Activated CD8-positive, alpha-beta T cell treated with anti-CD3 and anti-CD28 coated beads for 36 hours (primary cell): ENCODE measurements at regions not wholly inside any gene's neighbourhood (a gene's known extent, or its start where the extent isn't known, plus 50 kb on each side); places are given as distances from the start of the nearest gene placed in this dataset.

Experiments used
- ATAC-seq: fragments of 200-7000 bp; cut with Tn5 transposase; one replicate; pipeline ENCODE4 v1.10.0; 2021; ENCODE audit warnings: mild to moderate bottlenecking, moderate library complexity
- CTCF ChIA-PET: fragments of 350-600 bp; sonication (Branson Sonifier 250); formaldehyde crosslinking; loops from one replicate; lab custom pipeline; 2021; ENCODE audit warnings: antibody characterized with exemption; lab: Charles Lee
- POLR2A ChIA-PET: fragments of 350-600 bp; sonication (Branson Sonifier 250); formaldehyde crosslinking; loops from one replicate; lab custom pipeline; 2021; ENCODE audit warnings: antibody characterized with exemption; lab: Charles Lee
- DNase-seq: peaks from one replicate; pipeline ENCODE4 v3.0.0-alpha.2; 2020
- H3K27ac Mint-ChIP-seq: one replicate; pipeline ENCODE4 v1.8.0; 2021; ENCODE audit warnings: mild to moderate bottlenecking, mixed read lengths
- H3K27me3 Mint-ChIP-seq: one replicate; pipeline ENCODE4 v1.8.0; 2021; ENCODE audit warnings: mixed read lengths
- H3K36me3 Mint-ChIP-seq: one replicate; pipeline ENCODE4 v1.8.0; 2021; ENCODE audit warnings: low read depth, mixed read lengths
- H3K4me1 Mint-ChIP-seq: one replicate; pipeline ENCODE4 v1.8.0; 2021; ENCODE audit warnings: low read depth, mixed read lengths
- H3K4me3 Mint-ChIP-seq: one replicate; pipeline ENCODE4 v1.8.0; 2021; ENCODE audit warnings: mild to moderate bottlenecking, moderate library complexity, mixed read lengths
- H3K9me3 Mint-ChIP-seq: one replicate; pipeline ENCODE4 v1.8.0; 2021; ENCODE audit warnings: mixed read lengths
- CTCF ChIP-seq: fragments of 200-600 bp; IDR thresholded peaks from one replicate; pipeline ENCODE4 v1.8.0; 2022; ENCODE audit warnings: antibody characterized with exemption, mild to moderate bottlenecking
- intact Hi-C: fragments of 100-400 bp; cut with micrococcal nuclease; formaldehyde crosslinking; loops from one replicate; pipeline ENCODE4 v1.10.0; 2022

- ATAC-seq (no peak), DNase-seq (no peak)
- Mint-ChIP-seq H3K27ac (no peak overlapping the region), H3K9me3 (no peaks in the 10 kb centered on the region), H3K36me3 (no peaks in the 10 kb centered on the region), H3K27me3 (no peaks in the 10 kb centered on the region), H3K4me3 (no peak overlapping the region), H3K4me1 (peaks cover 40% of the 10 kb centered on the region)
- POLR2A ChIA-PET: interaction anchor here (1.2 kb wide), 1 partner anchor 10 kb away, joined by 3 read pairs; no protein-coding TSS in a partner anchor
- no peak for TF ChIP-seq CTCF
- CTCF ChIA-PET: no interaction called here
- intact Hi-C loops: no loop called here
Measured at GRCh38 chr18:22336406-22336805, 81.3 kb downstream of the CTAGE1 start.

DNA sequence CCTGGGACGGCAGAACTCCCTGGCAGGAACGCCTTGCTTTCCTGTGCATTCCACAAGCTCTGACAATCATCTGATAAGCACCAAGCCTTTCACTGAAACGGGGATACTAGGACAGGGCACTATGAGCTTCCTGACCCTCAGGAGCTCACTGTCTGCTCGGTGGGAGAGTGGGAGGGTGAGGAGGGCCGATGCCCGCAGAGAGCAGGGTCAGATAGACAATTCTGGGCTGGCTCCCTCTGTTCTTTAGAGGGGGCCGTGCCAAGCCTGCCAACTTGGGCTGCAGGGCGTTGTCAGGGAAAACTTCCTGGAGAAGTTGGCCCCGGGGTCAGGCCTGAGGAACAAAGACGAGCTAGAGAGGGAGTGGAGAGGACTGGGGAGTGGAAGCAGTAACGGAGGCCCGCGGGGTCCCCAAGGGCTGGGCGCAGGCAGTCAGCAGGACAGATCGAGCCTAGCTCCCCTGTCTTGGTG is 82.0 kb downstream of the CTAGE1 start:
- ChIA-PET CTCF (interaction anchor here (0.8 kb wide), 1 partner anchor 9 kb away, joined by 4 read pairs; no protein-coding TSS in a partner anchor), POLR2A (interaction anchor here (1.2 kb wide), 1 partner anchor 10 kb away, joined by 3 read pairs; no protein-coding TSS in a partner anchor)
- Mint-ChIP-seq H3K4me1 (peaks cover 38% of the 10 kb centered on the region), H3K4me3 (no peak overlapping the region), H3K36me3 (no peaks in the 10 kb centered on the region), H3K27me3 (no peaks in the 10 kb centered on the region), H3K9me3 (no peaks in the 10 kb centered on the region), H3K27ac (no peak overlapping the region)
- ATAC-seq (no peak), DNase-seq (no peak)
- intact Hi-C loops: no loop called here
- no peak for TF ChIP-seq CTCF

- intact Hi-C loops: no loop called here
- CTCF ChIA-PET: no interaction called here
- peaks cover 32% of the 10 kb centered on the region for H3K4me1 Mint-ChIP-seq
Measured at GRCh38 chr18:22334567-22334966, 83.1 kb downstream of the CTAGE1 start.

GRCh38 chr18:22332590-22332989 is 85.1 kb downstream of the CTAGE1 start:
- CTCF ChIA-PET: interaction anchor here (1.6 to 1.7 kb wide), 2 partner anchors 15 to 17 kb away, joined by 4 to 5 read pairs; no protein-coding TSS in a partner anchor
- H3K27me3 Mint-ChIP-seq: no peaks in the 10 kb centered on the region
- POLR2A ChIA-PET: no interaction called here
- no peaks in the 10 kb centered on the region for H3K9me3 Mint-ChIP-seq
- peak; percentile 32 for DNase-seq
- H3K4me1 Mint-ChIP-seq: peaks cover 16% of the 10 kb centered on the region
- H3K36me3 Mint-ChIP-seq: no peaks in the 10 kb centered on the region
- H3K4me3 Mint-ChIP-seq: no peak overlapping the region
- peak; percentile 68 for ATAC-seq
- TF ChIP-seq CTCF: no peak
- intact Hi-C loops: no loop called here
- no peak overlapping the region for H3K27ac Mint-ChIP-seq

More at GRCh38 chr18:22334567-22334966, 83.1 kb downstream of the CTAGE1 start:
- no peaks in the 10 kb centered on the region for H3K36me3 Mint-ChIP-seq
- no peak overlapping the region for H3K27ac Mint-ChIP-seq
- H3K4me3 Mint-ChIP-seq: no peak overlapping the region
- POLR2A ChIA-PET: no interaction called here
- H3K9me3 Mint-ChIP-seq: no peaks in the 10 kb centered on the region
- no peak for DNase-seq
- no peak for ATAC-seq
- H3K27me3 Mint-ChIP-seq: no peaks in the 10 kb centered on the region
- TF ChIP-seq CTCF: no peak

- intact Hi-C loops: no loop called here
- DNase-seq: no peak
- Mint-ChIP-seq H3K9me3 (no peaks in the 10 kb centered on the region), H3K4me3 (no peak overlapping the region), H3K4me1 (no peaks in the 10 kb centered on the region), H3K27ac (no peak overlapping the region), H3K36me3 (no peaks in the 10 kb centered on the region), H3K27me3 (no peaks in the 10 kb centered on the region)
- CTCF ChIA-PET: no interaction called here
- no peak for ATAC-seq
- TF ChIP-seq CTCF: no peak
- POLR2A ChIA-PET: interaction anchor here (1.0 kb wide), 1 partner anchor 18 kb away, joined by 3 read pairs; no protein-coding TSS in a partner anchor
Measured at GRCh38 chr18:22330508-22330907, 87.2 kb downstream of the CTAGE1 start.
